H9 (cell line): ENCODE measurements at regions not wholly inside any gene's neighbourhood (a gene's known extent, or its start where the extent isn't known, plus 50 kb on each side); places are given as distances from the start of the nearest gene placed in this dataset.

Source experiments
- DNase-seq: peaks from one replicate; pipeline ENCODE4 v3.0.0-alpha.2; 2017
- H2AFZ ChIP-seq: one replicate; pipeline ENCODE4 v1.6.1; 2013; ENCODE audit warnings: mild to moderate bottlenecking, low read length, control low read depth, moderate library complexity
- H2AK5ac ChIP-seq: 2 replicates; pipeline ENCODE4 v1.6.1; 2013; ENCODE audit warnings: low read length, control low read depth, mixed read lengths; ENCODE audit not compliant: insufficient read length
- H2BK120ac ChIP-seq: one replicate; pipeline ENCODE4 v1.6.1; 2013; ENCODE audit warnings: low read depth, mild to moderate bottlenecking, low read length, control low read depth, inconsistent platforms; ENCODE audit not compliant: poor library complexity, severe bottlenecking
- H2BK12ac ChIP-seq: 2 replicates; pipeline ENCODE4 v1.6.1; 2013; ENCODE audit warnings: low read length, control low read depth, mixed read lengths, low read depth; ENCODE audit not compliant: insufficient read length
- H2BK15ac ChIP-seq: 2 replicates; pipeline ENCODE4 v1.6.1; 2013; ENCODE audit warnings: low read depth, low read length, control low read depth
- H2BK20ac ChIP-seq: one replicate; pipeline ENCODE4 v1.6.1; 2013; ENCODE audit warnings: low read depth, mild to moderate bottlenecking, low read length, control low read depth, inconsistent platforms; ENCODE audit not compliant: poor library complexity, severe bottlenecking
- H2BK5ac ChIP-seq: 2 replicates; pipeline ENCODE4 v1.6.1; 2013; ENCODE audit warnings: low read length, control low read depth, mixed read lengths; ENCODE audit not compliant: insufficient read length
- H3K14ac ChIP-seq: 2 replicates; pipeline ENCODE4 v1.6.1; 2013; ENCODE audit warnings: low read length, control low read depth; ENCODE audit not compliant: insufficient read depth
- H3K18ac ChIP-seq: 2 replicates; pipeline ENCODE4 v1.6.1; 2013; ENCODE audit warnings: low read depth, mild to moderate bottlenecking, mixed read lengths, low read length, control low read depth; ENCODE audit not compliant: insufficient read length
- H3K23ac ChIP-seq: 2 replicates; pipeline ENCODE4 v1.6.1; 2013; ENCODE audit warnings: low read length, control low read depth, mixed read lengths, low read depth; ENCODE audit not compliant: insufficient read length
- H3K23me2 ChIP-seq: 2 replicates; pipeline ENCODE4 v1.6.1; 2013; ENCODE audit warnings: low read depth, mild to moderate bottlenecking, mixed read lengths, low read length, control low read depth; ENCODE audit not compliant: insufficient read length, poor library complexity, severe bottlenecking
- H3K27ac ChIP-seq: 2 replicates; pipeline ENCODE4 v1.5.1; 2013; ENCODE audit warnings: low read length, control low read depth, mixed read lengths, low read depth; ENCODE audit not compliant: insufficient read length
- H3K27me3 ChIP-seq: 2 replicates; pipeline ENCODE4 v1.6.1; 2013; ENCODE audit warnings: low read length, control low read depth, inconsistent platforms; ENCODE audit not compliant: insufficient read depth
- H3K4ac ChIP-seq: 2 replicates; pipeline ENCODE4 v1.6.1; 2013; ENCODE audit warnings: low read depth, mild to moderate bottlenecking, control low read depth, inconsistent platforms, low read length, moderate library complexity
- H3K4me1 ChIP-seq: 2 replicates; pipeline ENCODE4 v1.6.1; 2013; ENCODE audit warnings: low read length, control low read depth, inconsistent platforms; ENCODE audit not compliant: insufficient read depth
- H3K4me2 ChIP-seq: 2 replicates; pipeline ENCODE4 v1.6.1; 2013; ENCODE audit warnings: low read length, control low read depth, mixed read lengths; ENCODE audit not compliant: insufficient read length, insufficient read depth
- H3K56ac ChIP-seq: 2 replicates; pipeline ENCODE4 v1.6.1; 2013; ENCODE audit warnings: low read depth, mild to moderate bottlenecking, mixed read lengths, low read length, control low read depth; ENCODE audit not compliant: insufficient read length
- H3K79me1 ChIP-seq: 2 replicates; pipeline ENCODE4 v1.6.1; 2013; ENCODE audit warnings: low read depth, mild to moderate bottlenecking, moderate library complexity, low read length, control low read depth, inconsistent platforms; ENCODE audit not compliant: insufficient read depth, poor library complexity, severe bottlenecking
- H3K79me2 ChIP-seq: 2 replicates; pipeline ENCODE4 v1.6.1; 2013; ENCODE audit warnings: low read length, control low read depth, inconsistent platforms; ENCODE audit not compliant: insufficient read depth
- H3K9ac ChIP-seq: 2 replicates; pipeline ENCODE4 v1.6.1; 2013; ENCODE audit warnings: low read length, control low read depth, mixed read lengths; ENCODE audit not compliant: insufficient read length; ENCODE audit errors: extremely low read depth
- H3K9me3 ChIP-seq: one replicate; pipeline ENCODE4 v1.6.1; 2013; ENCODE audit warnings: low read depth, low read length, inconsistent platforms; ENCODE audit not compliant: control insufficient read depth
- H3T11ph ChIP-seq: one replicate; pipeline ENCODE4 v1.6.1; 2013; ENCODE audit warnings: mild to moderate bottlenecking, low read length, control low read depth, inconsistent platforms
- H4K20me1 ChIP-seq: one replicate; pipeline ENCODE4 v1.6.1; 2013; ENCODE audit not compliant: control insufficient read depth, insufficient read length, insufficient read depth
- H4K5ac ChIP-seq: 2 replicates; pipeline ENCODE4 v1.6.1; 2013; ENCODE audit warnings: low read depth, mild to moderate bottlenecking, mixed read lengths, low read length, control low read depth; ENCODE audit not compliant: insufficient read length
- H4K8ac ChIP-seq: replicated peaks from 2 replicates; pipeline ENCODE4 v1.6.1; 2013; ENCODE audit warnings: low read length, control low read depth, mixed read lengths, low read depth; ENCODE audit not compliant: insufficient read length
- H4K91ac ChIP-seq: 2 replicates; pipeline ENCODE4 v1.6.1; 2013; ENCODE audit warnings: low read depth, mild to moderate bottlenecking, moderate library complexity, mixed read lengths, low read length, control low read depth; ENCODE audit not compliant: insufficient read length
- H3K27ac Mint-ChIP-seq, 3 experiments: 2 replicates in 2 of 3; 3 replicates in 1 of 3; pipeline ENCODE4 v1.8.0; 2020 to 2021; ENCODE audit warnings: mixed read lengths in 3 of 3, mild to moderate bottlenecking in 1 of 3, moderate library complexity in 1 of 3
- H3K27me3 Mint-ChIP-seq: 2 replicates; pipeline ENCODE4 v1.8.0; 2021; ENCODE audit warnings: low read depth, mild to moderate bottlenecking, moderate library complexity, mixed read lengths
- H3K36me3 Mint-ChIP-seq, 3 experiments: 2 replicates in 2 of 3; 3 replicates in 1 of 3; pipeline ENCODE4 v1.8.0; 2020 to 2021; ENCODE audit warnings: low read depth in 3 of 3, mixed read lengths in 3 of 3; ENCODE audit not compliant: insufficient read depth in 1 of 3
- H3K4me1 Mint-ChIP-seq, 2 experiments: 2 replicates each; pipeline ENCODE4 v1.8.0; 2020; ENCODE audit warnings: mixed read lengths in 2 of 2
- H3K4me3 Mint-ChIP-seq, 2 experiments: 2 replicates in 1 of 2; 3 replicates in 1 of 2; pipeline ENCODE4 v1.8.0; 2020 to 2021; ENCODE audit warnings: mild to moderate bottlenecking in 2 of 2, mixed read lengths in 2 of 2, moderate library complexity in 1 of 2
- H3K9me3 Mint-ChIP-seq, 2 experiments: 2 replicates in 1 of 2; 3 replicates in 1 of 2; pipeline ENCODE4 v1.8.0; 2020; ENCODE audit warnings: mild to moderate bottlenecking in 2 of 2, mixed read lengths in 2 of 2, moderate library complexity in 1 of 2
- CTCF ChIP-seq: fragments of 200-600 bp; sonication (generic); conservative IDR thresholded peaks from 3 replicates; pipeline ENCODE4 v1.8.0; 2021; ENCODE audit warnings: antibody characterized with exemption, mild to moderate bottlenecking
- WGBS: extraction: QIAGEN DNeasy Blood & Tissue Kit; methylation state at CpG from one replicate; pipeline ENCODE4 v1.1.7; 2013; ENCODE audit warnings: missing lambda C conversion rate, low lambda C conversion rate, mixed read lengths; ENCODE audit not compliant: insufficient read length; ENCODE audit errors: extremely low coverage; 5-methylcytosine and 5-hydroxymethylcytosine counted together

- peaks cover 1 to 15% (median 2%) of the 10 kb centered on the region in 3 experiments; a peak in 5 of 7 replicates for H3K36me3 Mint-ChIP-seq
- Histone ChIP-seq H2BK15ac (no peak overlapping the region), H3K14ac (no peak overlapping the region), H2AK5ac (no peak overlapping the region), H4K91ac (no peak overlapping the region), H3K79me2 (no peaks in the 10 kb centered on the region), H3K23me2 (no peaks in the 10 kb centered on the region), H2BK20ac (no peak overlapping the region), H3K18ac (no peak overlapping the region), H2BK120ac (no peak overlapping the region), H3T11ph (no peak overlapping the region), H2BK12ac (no peak overlapping the region), H4K5ac (no peak overlapping the region), H4K8ac (no peak overlapping the region), H3K27me3 (no peaks in the 10 kb centered on the region), H3K4me1 (no peaks in the 10 kb centered on the region), H3K79me1 (no peaks in the 10 kb centered on the region), H3K4me2 (no peak overlapping the region), H3K9me3 (no peaks in the 10 kb centered on the region), H2BK5ac (no peak overlapping the region), H3K9ac (no peak overlapping the region), H3K23ac (no peak overlapping the region), H3K56ac (no peak overlapping the region), H3K4ac (no peak overlapping the region), H4K20me1 (no peaks in the 10 kb centered on the region), H3K27ac (no peak overlapping the region), H2AFZ (no peak overlapping the region)
- TF ChIP-seq CTCF = no peak
- H3K27me3 Mint-ChIP-seq = no peaks in the 10 kb centered on the region
- H3K4me3 Mint-ChIP-seq = no peak overlapping the region
- no peaks in the 10 kb centered on the region for H3K4me1 Mint-ChIP-seq
- H3K27ac Mint-ChIP-seq = no peak overlapping the region
- no peak for DNase-seq
- peaks cover 14 to 17% of the 10 kb centered on the region in 2 experiments; a peak in 4 of 5 replicates for H3K9me3 Mint-ChIP-seq
- WGBS = no CpG with 5 or more reads among the region's 6 CpGs
Observed at GRCh38 chr1:95733671-95734070, 499.7 kb downstream of the RWDD3 start.
